ENCODE measurements at regions not wholly inside any gene's neighbourhood (a gene's known extent, or its start where the extent isn't known, plus 50 kb on each side); places are given as distances from the start of the nearest gene placed in this dataset.

GRCh38 chr4:22906045-22906444, 213.3 kb downstream of the GBA3 start:
- H3K27ac ChIP-seq, result no peak overlapping the region
- H3K4me3 ChIP-seq, result no peak overlapping the region
- H3K9me3 ChIP-seq, result no peaks in the 10 kb centered on the region
- no peaks in the 10 kb centered on the region for H3K36me3 ChIP-seq
- H3K4me1 ChIP-seq, result no peaks in the 10 kb centered on the region
- 13 to 49% methylated on average over 2 of the region's 2 CpGs for WGBS, 2 donors
- TF ChIP-seq POLR2A (IDR thresholded peaks at IDR 0.05) (no peak), EP300 (IDR thresholded peaks at IDR 0.05) (no peak)
- TF ChIP-seq, protein P1, sequence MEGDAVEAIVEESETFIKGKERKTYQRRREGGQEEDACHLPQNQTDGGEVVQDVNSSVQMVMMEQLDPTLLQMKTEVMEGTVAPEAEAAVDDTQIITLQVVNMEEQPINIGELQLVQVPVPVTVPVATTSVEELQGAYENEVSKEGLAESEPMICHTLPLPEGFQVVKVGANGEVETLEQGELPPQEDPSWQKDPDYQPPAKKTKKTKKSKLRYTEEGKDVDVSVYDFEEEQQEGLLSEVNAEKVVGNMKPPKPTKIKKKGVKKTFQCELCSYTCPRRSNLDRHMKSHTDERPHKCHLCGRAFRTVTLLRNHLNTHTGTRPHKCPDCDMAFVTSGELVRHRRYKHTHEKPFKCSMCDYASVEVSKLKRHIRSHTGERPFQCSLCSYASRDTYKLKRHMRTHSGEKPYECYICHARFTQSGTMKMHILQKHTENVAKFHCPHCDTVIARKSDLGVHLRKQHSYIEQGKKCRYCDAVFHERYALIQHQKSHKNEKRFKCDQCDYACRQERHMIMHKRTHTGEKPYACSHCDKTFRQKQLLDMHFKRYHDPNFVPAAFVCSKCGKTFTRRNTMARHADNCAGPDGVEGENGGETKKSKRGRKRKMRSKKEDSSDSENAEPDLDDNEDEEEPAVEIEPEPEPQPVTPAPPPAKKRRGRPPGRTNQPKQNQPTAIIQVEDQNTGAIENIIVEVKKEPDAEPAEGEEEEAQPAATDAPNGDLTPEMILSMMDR (IDR thresholded peaks at IDR 0.05), result no peak
- no peak for DNase-seq
- H3K27me3 ChIP-seq, result no peaks in the 10 kb centered on the region
- intact Hi-C loops (cut with DNase I), result no loop called here

DNA sequence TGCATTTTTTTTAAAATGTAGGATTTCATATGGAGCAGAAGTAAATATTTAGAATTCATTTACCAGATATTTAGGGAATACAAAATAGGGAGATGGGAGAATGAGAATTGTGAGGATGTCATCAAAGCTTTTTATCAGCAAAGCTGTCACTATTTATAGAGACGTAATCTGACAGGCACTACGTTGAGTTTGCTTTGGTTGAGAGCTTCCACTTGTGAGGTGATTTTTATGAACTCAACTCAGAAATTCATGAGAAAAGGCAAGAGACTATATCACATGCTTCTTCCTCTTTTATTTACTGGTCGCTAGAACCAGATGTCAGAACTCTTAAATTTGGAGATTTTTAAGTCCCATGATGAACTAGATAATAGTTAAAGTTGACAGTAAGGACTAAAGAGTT, 211.2 kb downstream of the GBA3 start:
- intact Hi-C loops (cut with DNase I), result no loop called here
- 38 to 68% methylated on average over 3 of the region's 3 CpGs for WGBS, 2 donors
- Histone ChIP-seq H3K27me3 (no peaks in the 10 kb centered on the region), H3K4me1 (no peaks in the 10 kb centered on the region), H3K9me3 (no peaks in the 10 kb centered on the region), H3K4me3 (no peak overlapping the region), H3K27ac (no peak overlapping the region), H3K36me3 (no peaks in the 10 kb centered on the region)
- DNase-seq, result no peak
- TF ChIP-seq, protein P1 (IDR thresholded peaks at IDR 0.05), result no peak
- TF ChIP-seq POLR2A (IDR thresholded peaks at IDR 0.05) (no peak), POLR2AphosphoS5 (IDR thresholded peaks at IDR 0.05) (no peak), EP300 (IDR thresholded peaks at IDR 0.05) (no peak)

GRCh38 chr4:22901631-22902030, 208.9 kb downstream of the GBA3 start:
- Histone ChIP-seq H3K4me3 (no peak overlapping the region), H3K27ac (no peak overlapping the region), H3K9me3 (no peaks in the 10 kb centered on the region), H3K4me1 (no peaks in the 10 kb centered on the region), H3K27me3 (no peaks in the 10 kb centered on the region), H3K36me3 (no peaks in the 10 kb centered on the region)
- intact Hi-C loops (cut with DNase I), result no loop called here
- 65 to 72% methylated on average over 1 of the region's 1 CpG for WGBS, 2 donors
- no peak for DNase-seq
- TF ChIP-seq POLR2AphosphoS5 (IDR thresholded peaks at IDR 0.05), result no peak
- no peak for TF ChIP-seq EP300 (IDR thresholded peaks at IDR 0.05)
- TF ChIP-seq, protein P1 (IDR thresholded peaks at IDR 0.05), result no peak
- no peak for TF ChIP-seq POLR2A (IDR thresholded peaks at IDR 0.05)

DNA sequence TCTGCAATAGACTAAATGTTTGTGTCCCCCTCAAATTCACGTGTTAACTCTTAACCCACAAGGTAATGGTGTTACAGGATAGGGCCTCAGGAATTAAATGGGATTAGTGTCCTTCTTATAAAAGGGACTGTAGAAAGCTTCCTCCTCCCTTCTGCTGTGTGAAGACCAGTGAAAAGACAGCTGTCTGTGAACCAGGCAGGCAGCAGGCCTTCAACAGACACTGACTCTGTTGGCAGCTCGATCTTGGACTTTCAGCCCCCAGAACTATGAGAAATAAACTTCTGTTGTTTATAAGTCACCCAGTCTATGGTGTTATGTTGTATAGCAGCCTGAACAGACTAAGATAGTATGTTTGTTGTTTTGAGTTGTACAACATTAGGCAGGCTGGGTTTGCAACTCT, 208.1 kb downstream of the GBA3 start:
- Histone ChIP-seq H3K4me1 (no peaks in the 10 kb centered on the region), H3K4me3 (no peak overlapping the region), H3K27ac (no peak overlapping the region), H3K9me3 (no peaks in the 10 kb centered on the region), H3K27me3 (no peaks in the 10 kb centered on the region), H3K36me3 (no peaks in the 10 kb centered on the region)
- TF ChIP-seq EP300 (IDR thresholded peaks at IDR 0.05), result no peak
- TF ChIP-seq, protein P1 (IDR thresholded peaks at IDR 0.05), result no peak
- no peak for TF ChIP-seq POLR2AphosphoS5 (IDR thresholded peaks at IDR 0.05)
- TF ChIP-seq POLR2A (IDR thresholded peaks at IDR 0.05), result no peak
- 72% methylated on average over 2 of the region's 2 CpGs for WGBS, 2 donors
- intact Hi-C loops (cut with DNase I), result no loop called here
- no peak for DNase-seq

DNA sequence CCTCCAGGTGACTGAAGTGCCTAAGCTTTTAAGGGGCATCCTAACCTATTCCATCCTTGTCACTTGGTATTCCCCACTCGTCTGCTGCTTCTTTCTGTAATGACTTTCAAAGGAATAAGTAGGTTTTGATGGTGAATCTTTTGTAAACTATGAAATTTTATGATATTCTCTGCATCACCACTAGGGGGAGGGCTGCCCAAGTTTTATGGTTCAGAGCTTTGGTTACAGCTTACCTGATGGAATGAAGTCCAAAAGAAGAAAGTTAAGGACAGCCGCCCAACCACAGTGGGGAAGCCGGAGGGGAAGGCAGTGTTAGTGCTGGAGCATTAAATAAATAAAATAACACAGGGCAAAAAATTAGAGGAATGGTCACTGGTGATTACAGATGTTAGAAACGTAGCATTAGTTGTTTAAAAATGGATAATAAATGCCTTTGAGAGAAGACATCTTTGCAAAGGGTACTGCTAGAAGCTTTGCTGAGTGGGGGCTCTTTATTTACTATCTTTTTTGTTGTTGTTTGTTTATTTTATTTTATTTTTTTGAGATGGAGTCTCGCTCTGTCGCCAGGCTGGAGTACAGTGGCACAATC, 204.9 kb downstream of the GBA3 start:
- 44 to 52% methylated on average over 6 of the region's 6 CpGs for WGBS, 2 donors
- DNase-seq, result no peak
- Histone ChIP-seq H3K4me1 (no peaks in the 10 kb centered on the region), H3K36me3 (no peaks in the 10 kb centered on the region), H3K9me3 (no peaks in the 10 kb centered on the region), H3K27me3 (no peaks in the 10 kb centered on the region), H3K27ac (no peak overlapping the region), H3K4me3 (no peak overlapping the region)
- intact Hi-C loops (cut with DNase I), result no loop called here
- TF ChIP-seq, protein P1 (IDR thresholded peaks at IDR 0.05), result peak in 3 of 4 experiments; percentile 11 to 48 (median 30)
- TF ChIP-seq POLR2A (IDR thresholded peaks at IDR 0.05), result no peak
